ENCODE measurements at regions not wholly inside any gene's neighbourhood (a gene's known extent, or its start where the extent isn't known, plus 50 kb on each side); places are given as distances from the start of the nearest gene placed in this dataset.

DNA sequence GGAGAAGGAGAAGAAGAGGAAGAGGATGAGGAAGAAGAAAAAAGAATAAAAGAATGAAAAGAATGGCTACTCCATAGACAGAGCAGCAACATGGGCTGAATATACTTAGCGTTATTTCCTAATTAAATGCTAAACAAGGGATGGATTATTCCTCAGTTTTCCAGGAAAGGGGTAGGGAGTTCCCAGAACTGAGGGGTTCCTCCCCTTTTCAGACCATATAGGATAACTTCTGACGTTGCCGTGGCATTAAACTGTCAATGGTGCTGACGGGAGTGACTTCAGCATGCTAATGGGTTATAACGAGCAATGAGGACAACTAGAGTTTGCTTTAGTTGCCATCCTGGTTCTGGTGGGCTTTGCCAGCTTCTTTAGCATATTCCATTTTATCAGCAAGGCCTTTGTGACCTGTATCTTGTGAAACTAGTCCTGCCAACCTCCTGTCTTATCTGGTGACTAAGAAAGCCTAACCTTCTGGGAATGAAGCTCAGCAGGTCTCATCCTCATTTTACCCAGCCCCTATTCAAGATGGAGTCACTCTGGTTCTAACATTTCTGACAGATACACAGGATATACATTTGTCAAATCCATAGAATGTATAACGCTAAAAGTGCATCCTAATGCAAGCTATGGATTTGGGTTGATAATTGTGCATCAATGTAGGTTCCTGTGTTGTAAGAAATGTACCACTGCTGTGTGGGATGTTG is 152.3 kb downstream of the MAIP1 start:
- TF ChIP-seq, protein P1, sequence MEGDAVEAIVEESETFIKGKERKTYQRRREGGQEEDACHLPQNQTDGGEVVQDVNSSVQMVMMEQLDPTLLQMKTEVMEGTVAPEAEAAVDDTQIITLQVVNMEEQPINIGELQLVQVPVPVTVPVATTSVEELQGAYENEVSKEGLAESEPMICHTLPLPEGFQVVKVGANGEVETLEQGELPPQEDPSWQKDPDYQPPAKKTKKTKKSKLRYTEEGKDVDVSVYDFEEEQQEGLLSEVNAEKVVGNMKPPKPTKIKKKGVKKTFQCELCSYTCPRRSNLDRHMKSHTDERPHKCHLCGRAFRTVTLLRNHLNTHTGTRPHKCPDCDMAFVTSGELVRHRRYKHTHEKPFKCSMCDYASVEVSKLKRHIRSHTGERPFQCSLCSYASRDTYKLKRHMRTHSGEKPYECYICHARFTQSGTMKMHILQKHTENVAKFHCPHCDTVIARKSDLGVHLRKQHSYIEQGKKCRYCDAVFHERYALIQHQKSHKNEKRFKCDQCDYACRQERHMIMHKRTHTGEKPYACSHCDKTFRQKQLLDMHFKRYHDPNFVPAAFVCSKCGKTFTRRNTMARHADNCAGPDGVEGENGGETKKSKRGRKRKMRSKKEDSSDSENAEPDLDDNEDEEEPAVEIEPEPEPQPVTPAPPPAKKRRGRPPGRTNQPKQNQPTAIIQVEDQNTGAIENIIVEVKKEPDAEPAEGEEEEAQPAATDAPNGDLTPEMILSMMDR (IDR thresholded peaks at IDR 0.05), result no peak
- no peak for TF ChIP-seq POLR2A (IDR thresholded peaks at IDR 0.05)

Data from uterus (tissue), 2 donors.